ENCODE measurements at regions not wholly inside any gene's neighbourhood (a gene's known extent, or its start where the extent isn't known, plus 50 kb on each side); places are given as distances from the start of the nearest gene placed in this dataset.

DNA sequence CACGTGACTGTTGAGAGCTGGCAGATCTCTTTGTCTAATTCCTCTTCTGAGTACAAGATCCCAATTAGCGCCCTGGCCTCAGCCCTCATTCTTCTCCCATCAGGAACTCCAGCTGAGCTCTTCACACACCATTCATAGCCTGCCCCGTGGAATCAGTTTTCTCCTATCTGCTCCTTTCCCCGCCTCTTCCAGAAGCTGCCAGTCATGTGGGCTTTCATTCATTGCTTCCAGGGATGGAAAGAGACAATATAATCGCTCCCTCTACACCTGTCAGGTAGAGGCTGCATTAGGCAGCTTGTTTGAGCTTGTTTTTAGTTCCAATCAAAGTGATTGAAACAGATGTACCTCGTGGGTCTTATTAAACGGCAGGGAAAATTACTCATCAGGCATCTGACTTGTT lies 515.8 kb downstream of the TYW1 start:
- Histone ChIP-seq H3K27ac (no peak overlapping the region), H3K27me3 (ENCODE audit: control insufficient read depth, insufficient read depth, low read length) (no peaks in the 10 kb centered on the region), H3K4me1 (no peaks in the 10 kb centered on the region), H3K36me3 (ENCODE audit: control insufficient read depth, insufficient read depth, low read length) (no peaks in the 10 kb centered on the region), H3K4me3 (ENCODE audit: low read depth, low read length) (no peak overlapping the region), H3K9me3 (ENCODE audit: control insufficient read depth, low read length) (no peaks in the 10 kb centered on the region), H3K9ac (no peak overlapping the region), H3K79me2 (no peaks in the 10 kb centered on the region), H2AFZ (no peak overlapping the region), H3K4me2 (ENCODE audit: low read length) (no peak overlapping the region)
- TF ChIP-seq, protein P1, sequence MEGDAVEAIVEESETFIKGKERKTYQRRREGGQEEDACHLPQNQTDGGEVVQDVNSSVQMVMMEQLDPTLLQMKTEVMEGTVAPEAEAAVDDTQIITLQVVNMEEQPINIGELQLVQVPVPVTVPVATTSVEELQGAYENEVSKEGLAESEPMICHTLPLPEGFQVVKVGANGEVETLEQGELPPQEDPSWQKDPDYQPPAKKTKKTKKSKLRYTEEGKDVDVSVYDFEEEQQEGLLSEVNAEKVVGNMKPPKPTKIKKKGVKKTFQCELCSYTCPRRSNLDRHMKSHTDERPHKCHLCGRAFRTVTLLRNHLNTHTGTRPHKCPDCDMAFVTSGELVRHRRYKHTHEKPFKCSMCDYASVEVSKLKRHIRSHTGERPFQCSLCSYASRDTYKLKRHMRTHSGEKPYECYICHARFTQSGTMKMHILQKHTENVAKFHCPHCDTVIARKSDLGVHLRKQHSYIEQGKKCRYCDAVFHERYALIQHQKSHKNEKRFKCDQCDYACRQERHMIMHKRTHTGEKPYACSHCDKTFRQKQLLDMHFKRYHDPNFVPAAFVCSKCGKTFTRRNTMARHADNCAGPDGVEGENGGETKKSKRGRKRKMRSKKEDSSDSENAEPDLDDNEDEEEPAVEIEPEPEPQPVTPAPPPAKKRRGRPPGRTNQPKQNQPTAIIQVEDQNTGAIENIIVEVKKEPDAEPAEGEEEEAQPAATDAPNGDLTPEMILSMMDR (IDR thresholded peaks at IDR 0.05): no peak

DNA sequence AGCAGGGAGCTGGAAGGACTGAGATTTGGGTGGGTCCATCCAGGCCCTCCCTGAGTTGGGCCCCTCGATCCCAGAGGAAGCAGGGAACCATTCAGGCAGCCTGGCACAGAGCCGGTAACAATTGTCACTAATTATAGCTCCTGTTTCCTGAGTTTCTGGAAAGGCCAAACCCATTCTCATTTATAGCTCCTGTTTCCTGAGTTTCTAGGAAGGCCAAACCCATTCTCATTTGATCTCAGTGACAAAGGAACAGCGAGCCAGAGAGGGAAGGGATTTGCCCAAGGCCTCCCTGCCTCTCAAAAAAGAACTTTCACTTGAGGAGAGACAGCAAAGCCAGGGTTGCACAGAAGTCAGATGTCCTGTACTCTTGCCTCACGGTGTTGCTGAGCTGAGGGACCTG lies 521.9 kb downstream of the TYW1 start:
- TF ChIP-seq, protein P1 (IDR thresholded peaks at IDR 0.05): no peak
- no peaks in the 10 kb centered on the region for H3K9me3 ChIP-seq (ENCODE audit: control insufficient read depth, low read length)
- no peak overlapping the region for H3K4me2 ChIP-seq (ENCODE audit: low read length)
- H3K27me3 ChIP-seq (ENCODE audit: control insufficient read depth, insufficient read depth, low read length): no peaks in the 10 kb centered on the region
- no peaks in the 10 kb centered on the region for H3K36me3 ChIP-seq (ENCODE audit: control insufficient read depth, insufficient read depth, low read length)
- H2AFZ ChIP-seq: no peak overlapping the region
- H3K9ac ChIP-seq: no peak overlapping the region
- H3K79me2 ChIP-seq: no peaks in the 10 kb centered on the region
- H3K4me1 ChIP-seq: no peaks in the 10 kb centered on the region
- no peak overlapping the region for H3K4me3 ChIP-seq (ENCODE audit: low read depth, low read length)
- H3K27ac ChIP-seq: no peak overlapping the region

DNA sequence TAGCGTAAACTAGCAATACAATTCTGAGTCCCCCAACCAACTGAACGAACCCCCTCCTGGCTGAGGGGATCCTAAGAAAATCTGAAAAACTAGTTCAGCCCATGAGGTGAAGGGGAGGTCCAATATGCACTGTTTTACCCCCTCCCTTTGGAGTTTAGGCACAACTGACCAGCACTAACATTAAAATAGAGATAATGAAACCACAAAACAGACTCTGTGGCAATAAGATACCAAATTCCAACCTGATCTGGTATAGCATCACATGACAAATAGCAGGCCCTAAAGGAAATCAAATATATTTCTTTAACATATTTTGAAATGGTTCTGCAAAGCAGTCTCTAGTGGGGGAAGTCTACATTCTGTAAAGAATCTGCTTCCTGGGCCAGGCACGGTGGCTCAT lies 522.5 kb downstream of the TYW1 start:
- TF ChIP-seq, protein P1 (IDR thresholded peaks at IDR 0.05): no peak
- Histone ChIP-seq H3K27ac (no peak overlapping the region), H3K9ac (no peak overlapping the region), H3K79me2 (no peaks in the 10 kb centered on the region), H3K4me1 (no peaks in the 10 kb centered on the region), H2AFZ (no peak overlapping the region), H3K4me2 (ENCODE audit: low read length) (no peak overlapping the region), H3K4me3 (ENCODE audit: low read depth, low read length) (no peak overlapping the region), H3K36me3 (ENCODE audit: control insufficient read depth, insufficient read depth, low read length) (no peaks in the 10 kb centered on the region), H3K27me3 (ENCODE audit: control insufficient read depth, insufficient read depth, low read length) (no peaks in the 10 kb centered on the region), H3K9me3 (ENCODE audit: control insufficient read depth, low read length) (no peaks in the 10 kb centered on the region)

DNA sequence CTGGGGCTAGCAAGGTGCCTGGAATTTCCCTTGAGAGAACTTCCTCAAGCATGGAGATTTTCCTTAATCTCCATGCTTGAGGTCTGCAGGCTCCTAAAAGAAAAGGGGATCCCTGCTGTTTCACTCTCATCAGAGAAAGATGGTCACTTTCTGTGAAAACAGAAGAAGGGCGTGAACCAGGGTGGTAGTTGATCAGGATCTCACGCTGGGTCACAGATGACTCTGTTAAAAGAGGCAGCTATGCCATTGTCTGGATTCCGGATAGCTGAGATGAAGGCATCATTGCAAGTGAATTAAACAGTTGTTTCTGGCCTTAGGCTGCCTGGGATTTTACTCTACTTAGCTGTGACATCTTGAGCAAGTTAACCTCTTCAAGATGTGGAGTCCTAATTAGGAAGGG lies 525.9 kb downstream of the TYW1 start:
- Histone ChIP-seq H3K9me3 (ENCODE audit: control insufficient read depth, low read length) (no peaks in the 10 kb centered on the region), H3K36me3 (ENCODE audit: control insufficient read depth, insufficient read depth, low read length) (no peaks in the 10 kb centered on the region), H3K4me1 (no peaks in the 10 kb centered on the region), H2AFZ (no peak overlapping the region), H3K27ac (no peak overlapping the region), H3K4me2 (ENCODE audit: low read length) (no peak overlapping the region), H3K4me3 (ENCODE audit: low read depth, low read length) (no peak overlapping the region), H3K27me3 (ENCODE audit: control insufficient read depth, insufficient read depth, low read length) (no peaks in the 10 kb centered on the region), H3K9ac (no peak overlapping the region), H3K79me2 (no peaks in the 10 kb centered on the region)
- TF ChIP-seq, protein P1 (IDR thresholded peaks at IDR 0.05): no peak

DNA sequence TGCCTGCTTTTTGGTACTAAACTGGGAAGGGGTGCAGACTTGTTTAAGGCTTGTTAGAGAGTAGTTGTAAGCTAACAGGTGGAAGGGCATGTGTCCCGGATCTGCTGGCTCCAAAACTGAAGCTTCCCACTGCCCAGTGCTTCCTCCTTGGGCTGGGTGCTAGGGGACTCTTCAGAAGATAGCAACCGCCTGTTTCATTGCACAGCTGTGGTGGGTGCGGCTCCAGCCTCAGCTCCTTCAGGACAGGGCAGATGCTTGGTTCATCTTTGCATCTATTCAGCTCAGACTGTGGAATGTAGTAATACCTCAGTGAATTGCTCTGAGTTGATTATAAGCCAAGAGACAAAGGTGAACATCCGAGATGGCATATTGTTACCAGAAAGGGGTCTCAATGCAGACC lies 527.1 kb downstream of the TYW1 start:
- H3K9me3 ChIP-seq (ENCODE audit: control insufficient read depth, low read length): no peaks in the 10 kb centered on the region
- TF ChIP-seq, protein P1 (IDR thresholded peaks at IDR 0.05): no peak

More for the DNA sequence above, 527.1 kb downstream of the TYW1 start:
- no peak overlapping the region for H3K27ac ChIP-seq
- H3K27me3 ChIP-seq (ENCODE audit: control insufficient read depth, insufficient read depth, low read length): no peaks in the 10 kb centered on the region
- H3K4me2 ChIP-seq (ENCODE audit: low read length): no peak overlapping the region
- no peak overlapping the region for H2AFZ ChIP-seq
- H3K4me3 ChIP-seq (ENCODE audit: low read depth, low read length): no peak overlapping the region
- H3K4me1 ChIP-seq: no peaks in the 10 kb centered on the region
- H3K79me2 ChIP-seq: no peaks in the 10 kb centered on the region
- no peaks in the 10 kb centered on the region for H3K36me3 ChIP-seq (ENCODE audit: control insufficient read depth, insufficient read depth, low read length)
- no peak overlapping the region for H3K9ac ChIP-seq
